Chondrocyte (in vitro differentiated cells): ENCODE measurements at regions not wholly inside any gene's neighbourhood (a gene's known extent, or its start where the extent isn't known, plus 50 kb on each side); places are given as distances from the start of the nearest gene placed in this dataset.
"Not testable (repeated sequence)": the region's sequence is repeated elsewhere in the genome, so short reads cannot be mapped to it uniquely, and the experiment has no call there.

Experiments
- DNase-seq: peaks from one replicate; pipeline ENCODE4 v3.0.0; 2021; ENCODE audit warnings: mixed read lengths, low spot score
- H3K27ac Mint-ChIP-seq: one replicate; pipeline ENCODE4 v1.8.0; 2021; ENCODE audit warnings: mild to moderate bottlenecking, moderate library complexity, mixed read lengths; ENCODE audit not compliant: unreplicated experiment
- H3K27me3 Mint-ChIP-seq: 2 replicates; pipeline ENCODE4 v1.8.0; 2021; ENCODE audit warnings: low read depth, mixed read lengths
- H3K36me3 Mint-ChIP-seq: 2 replicates; pipeline ENCODE4 v1.8.0; 2021; ENCODE audit warnings: low read depth, mixed read lengths
- H3K4me1 Mint-ChIP-seq: 2 replicates; pipeline ENCODE4 v1.8.0; 2021; ENCODE audit warnings: low read depth, mild to moderate bottlenecking, mixed read lengths
- H3K4me3 Mint-ChIP-seq: one replicate; pipeline ENCODE4 v1.8.0; 2021; ENCODE audit warnings: mild to moderate bottlenecking, moderate library complexity, mixed read lengths; ENCODE audit not compliant: unreplicated experiment
- H3K9me3 Mint-ChIP-seq: 2 replicates; pipeline ENCODE4 v1.8.0; 2021; ENCODE audit warnings: low read depth, mixed read lengths
- TF ChIP-seq, protein P1 (sequence below): fragments of 200-600 bp; sonication (generic); IDR thresholded peaks from 2 replicates; pipeline ENCODE4 v1.5.0; 2021; ENCODE audit warnings: antibody characterized with exemption, mild to moderate bottlenecking, moderate library complexity

DNA sequence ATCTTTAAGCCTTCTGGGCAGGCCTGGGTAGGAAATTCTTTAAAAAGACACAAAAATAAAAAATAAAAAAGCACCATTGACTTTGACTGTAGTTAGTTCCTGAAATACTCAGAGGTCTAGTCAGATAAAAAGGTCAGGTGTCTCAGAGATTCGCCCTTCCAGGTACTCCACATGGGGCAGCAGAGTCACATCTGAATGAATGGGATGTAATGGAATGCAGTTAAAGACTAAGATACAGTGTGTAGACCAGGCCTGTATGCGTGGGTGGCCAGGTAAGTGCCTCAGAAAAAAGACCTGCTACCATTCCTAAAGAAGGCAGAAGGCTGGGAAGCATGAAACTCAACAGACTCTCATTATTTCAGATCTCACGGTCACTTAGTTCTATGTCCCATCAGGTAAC, 68.6 kb upstream of the SEM1 start:
- Mint-ChIP-seq H3K27me3 (peaks cover 22% of the 10 kb centered on the region), H3K9me3 (no peaks in the 10 kb centered on the region), H3K4me1 (no peaks in the 10 kb centered on the region), H3K36me3 (no peaks in the 10 kb centered on the region), H3K27ac (no peak overlapping the region), H3K4me3 (no peak overlapping the region)
- TF ChIP-seq, protein P1, sequence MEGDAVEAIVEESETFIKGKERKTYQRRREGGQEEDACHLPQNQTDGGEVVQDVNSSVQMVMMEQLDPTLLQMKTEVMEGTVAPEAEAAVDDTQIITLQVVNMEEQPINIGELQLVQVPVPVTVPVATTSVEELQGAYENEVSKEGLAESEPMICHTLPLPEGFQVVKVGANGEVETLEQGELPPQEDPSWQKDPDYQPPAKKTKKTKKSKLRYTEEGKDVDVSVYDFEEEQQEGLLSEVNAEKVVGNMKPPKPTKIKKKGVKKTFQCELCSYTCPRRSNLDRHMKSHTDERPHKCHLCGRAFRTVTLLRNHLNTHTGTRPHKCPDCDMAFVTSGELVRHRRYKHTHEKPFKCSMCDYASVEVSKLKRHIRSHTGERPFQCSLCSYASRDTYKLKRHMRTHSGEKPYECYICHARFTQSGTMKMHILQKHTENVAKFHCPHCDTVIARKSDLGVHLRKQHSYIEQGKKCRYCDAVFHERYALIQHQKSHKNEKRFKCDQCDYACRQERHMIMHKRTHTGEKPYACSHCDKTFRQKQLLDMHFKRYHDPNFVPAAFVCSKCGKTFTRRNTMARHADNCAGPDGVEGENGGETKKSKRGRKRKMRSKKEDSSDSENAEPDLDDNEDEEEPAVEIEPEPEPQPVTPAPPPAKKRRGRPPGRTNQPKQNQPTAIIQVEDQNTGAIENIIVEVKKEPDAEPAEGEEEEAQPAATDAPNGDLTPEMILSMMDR: no peak
- no peak for DNase-seq

DNA sequence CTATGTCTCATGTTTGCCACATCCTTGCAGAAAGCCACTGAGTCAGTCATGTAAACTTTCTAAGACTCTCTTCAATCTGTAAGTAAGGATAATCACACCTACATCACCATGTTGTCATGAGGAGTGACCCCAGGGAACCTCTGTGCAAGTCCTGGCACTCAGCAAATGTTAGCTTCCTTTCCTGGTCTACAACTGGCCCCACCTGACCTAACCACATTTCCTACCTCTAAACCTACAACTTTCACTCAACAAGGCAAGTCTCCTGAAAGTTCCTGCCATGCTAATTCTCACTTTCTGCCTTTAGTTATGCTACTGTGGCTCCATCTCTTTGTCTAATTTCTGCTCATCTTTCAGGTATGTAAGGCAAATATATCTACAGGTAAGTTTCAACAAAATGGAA, 72.3 kb upstream of the SEM1 start:
- Mint-ChIP-seq H3K27me3 (peaks cover 12% of the 10 kb centered on the region), H3K27ac (no peak overlapping the region), H3K36me3 (no peaks in the 10 kb centered on the region), H3K4me1 (peaks cover 4% of the 10 kb centered on the region), H3K9me3 (no peaks in the 10 kb centered on the region), H3K4me3 (no peak overlapping the region)
- TF ChIP-seq, protein P1: no peak
- DNase-seq: no peak

DNA sequence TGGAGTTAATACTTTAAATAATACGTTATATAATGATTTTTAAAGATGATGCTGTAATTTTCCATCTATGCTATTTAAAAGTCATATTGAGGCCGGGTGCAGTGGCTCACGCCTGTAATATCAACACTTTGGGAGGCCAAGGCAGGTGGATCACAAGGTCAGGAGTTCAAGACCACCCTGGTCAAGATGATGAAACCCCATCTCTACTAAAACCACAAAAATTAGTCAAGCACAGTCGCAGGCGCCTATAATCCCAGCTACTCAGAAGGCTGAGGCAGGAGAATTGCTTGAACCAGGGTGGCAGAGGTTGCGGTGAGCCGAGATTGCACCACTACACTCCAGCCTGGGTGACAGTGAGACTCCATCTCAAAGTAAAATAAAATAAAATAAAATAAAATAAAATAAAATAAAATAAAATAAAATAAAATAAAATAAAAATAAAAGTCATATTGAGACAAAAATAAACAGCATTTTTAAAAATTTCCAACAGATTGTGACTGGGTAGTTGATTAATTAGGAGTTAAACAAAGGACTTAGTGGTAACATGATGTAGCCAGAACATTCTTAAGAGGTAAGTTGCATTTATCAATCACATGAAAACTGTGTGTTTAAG, 73.1 kb upstream of the SEM1 start:
- not testable (repeated sequence) for H3K27ac Mint-ChIP-seq, H3K4me3 Mint-ChIP-seq, H3K4me1 Mint-ChIP-seq, DNase-seq, H3K9me3 Mint-ChIP-seq, H3K36me3 Mint-ChIP-seq
- peaks cover 13% of the 10 kb centered on the region for H3K27me3 Mint-ChIP-seq

- DNase-seq: no peak
- H3K27ac Mint-ChIP-seq: no peak overlapping the region
- TF ChIP-seq, protein P1: no peak
- H3K27me3 Mint-ChIP-seq: peaks cover 12% of the 10 kb centered on the region
- no peaks in the 10 kb centered on the region for H3K9me3 Mint-ChIP-seq
- no peak overlapping the region for H3K4me3 Mint-ChIP-seq
- peaks cover 4% of the 10 kb centered on the region for H3K4me1 Mint-ChIP-seq
- no peaks in the 10 kb centered on the region for H3K36me3 Mint-ChIP-seq
These were observed 75.0 kb upstream of the SEM1 start for GRCh38 chr7:96784597-96784996.

- TF ChIP-seq, protein P1: no peak
- Mint-ChIP-seq H3K36me3 (no peaks in the 10 kb centered on the region), H3K4me1 (peaks cover 4% of the 10 kb centered on the region), H3K9me3 (no peaks in the 10 kb centered on the region), H3K27me3 (peaks cover 12% of the 10 kb centered on the region), H3K4me3 (no peak overlapping the region), H3K27ac (no peak overlapping the region)
- no peak for DNase-seq
These were observed 76.8 kb upstream of the SEM1 start for GRCh38 chr7:96786261-96786997.

DNA sequence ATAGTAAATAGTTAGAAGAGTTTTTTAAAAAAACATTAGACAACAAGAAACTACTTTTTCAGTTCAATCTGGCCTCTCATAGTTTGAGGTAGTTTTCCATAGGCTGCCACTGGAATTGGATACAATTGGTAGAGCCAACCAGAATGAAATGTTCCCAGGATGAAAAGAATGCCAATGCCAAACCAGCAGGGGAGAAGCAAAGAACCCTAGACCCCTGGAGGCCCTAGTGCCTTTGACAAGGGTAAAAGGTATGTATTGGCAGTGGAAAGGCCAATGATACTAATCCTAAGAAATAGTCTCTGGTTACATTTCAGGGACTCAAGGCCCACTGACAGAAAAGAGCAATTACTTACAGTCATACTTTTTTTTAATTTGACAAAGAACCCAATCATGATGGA, 77.4 kb upstream of the SEM1 start:
- Mint-ChIP-seq H3K9me3 (no peaks in the 10 kb centered on the region), H3K4me1 (peaks cover 4% of the 10 kb centered on the region), H3K27me3 (peaks cover 16% of the 10 kb centered on the region), H3K27ac (no peak overlapping the region), H3K4me3 (no peak overlapping the region), H3K36me3 (no peaks in the 10 kb centered on the region)
- TF ChIP-seq, protein P1: no peak
- DNase-seq: no peak
